Spleen (tissue), 11 donors: ENCODE measurements at regions not wholly inside any gene's neighbourhood (a gene's known extent, or its start where the extent isn't known, plus 50 kb on each side); places are given as distances from the start of the nearest gene placed in this dataset.

Experiments
- DNase-seq: peaks from one replicate; pipeline ENCODE4 v3.0.0-alpha.2; 2020
- H3K27ac ChIP-seq, 8 donors: fragments of 200-600 bp; sonication (generic) in 7 of 8; 1 replicate in 4 of 8; 2 replicates in 4 of 8; pipeline versions ENCODE4 v1.5.0 to v1.8.0; 2016 to 2021; ENCODE audit warnings: inconsistent platforms in 4 of 8, mild to moderate bottlenecking in 4 of 8, moderate library complexity in 1 of 8
- H3K27me3 ChIP-seq, 7 donors: fragments of 200-600 bp; sonication (generic) in 6 of 7; replicated peaks in 1 of 7; 1 replicate in 4 of 7; 2 replicates in 3 of 7; pipeline versions ENCODE4 v1.5.0 to v1.8.0; 2016 to 2021; ENCODE audit warnings: inconsistent platforms in 3 of 7, mild to moderate bottlenecking in 1 of 7
- H3K36me3 ChIP-seq, 6 donors: fragments of 200-600 bp; sonication (generic) in 5 of 6; 1 replicate in 4 of 6; 2 replicates in 2 of 6; pipeline versions ENCODE4 v1.5.0 to v1.8.0; 2016 to 2021; ENCODE audit warnings: inconsistent platforms in 2 of 6
- H3K4me1 ChIP-seq, 6 donors: fragments of 200-600 bp; sonication (generic) in 5 of 6; 1 replicate in 3 of 6; 2 replicates in 3 of 6; pipeline versions ENCODE4 v1.5.0 to v1.8.0; 2016 to 2021; ENCODE audit warnings: inconsistent platforms in 3 of 6
- H3K4me3 ChIP-seq, 8 donors: fragments of 200-600 bp; sonication (generic) in 7 of 8; 1 replicate in 4 of 8; 2 replicates in 4 of 8; pipeline versions ENCODE4 v1.5.0 to v1.8.0; 2016 to 2021; ENCODE audit warnings: inconsistent platforms in 4 of 8, mild to moderate bottlenecking in 4 of 8, moderate library complexity in 2 of 8
- H3K9me3 ChIP-seq, 8 donors: fragments of 200-600 bp; sonication (generic) in 7 of 8; 1 replicate in 4 of 8; 2 replicates in 4 of 8; pipeline versions ENCODE4 v1.5.0 to v1.8.0; 2016 to 2021; ENCODE audit warnings: inconsistent platforms in 4 of 8
- POLR2A ChIP-seq, 3 donors: fragments of 450-650 bp; IDR thresholded peaks; one replicate each; pipeline ENCODE4 v1.5.1; 2017; ENCODE audit warnings: antibody characterized with exemption in 3 of 3, mild to moderate bottlenecking in 1 of 3
- POLR2AphosphoS5 ChIP-seq, 3 donors: sonication (generic); formaldehyde crosslinking; IDR thresholded peaks; one replicate each; pipeline ENCODE4 v1.5.1; 2017; ENCODE audit warnings: antibody characterized with exemption in 3 of 3
- WGBS, 5 donors: extraction: QIAGEN DNeasy Blood & Tissue Kit in 3 of 5; methylation state at CpG; one replicate each; pipeline versions ENCODE4 v1.1.5 to v1.1.7; 2013 to 2018; 5-methylcytosine and 5-hydroxymethylcytosine counted together
- intact Hi-C: fragments of 100-400 bp; cut with DNase I; formaldehyde crosslinking; loops from one replicate; pipeline ENCODE4 v1.15.0; 2023; ENCODE audit warnings: low total_unique reads
- TF ChIP-seq, protein P1 (sequence below), 11 experiments: fragments of 200-600 bp in 7 of 11; fragments of 450-650 bp in 4 of 11; sonication (generic) in 4 of 11; IDR thresholded peaks in 8 of 11; conservative IDR thresholded peaks in 3 of 11; 1 replicate in 7 of 11; 2 replicates in 4 of 11; pipeline versions ENCODE4 v1.4.0 to v1.8.0; 2016 to 2021; ENCODE audit warnings: antibody characterized with exemption in 11 of 11, inconsistent platforms in 4 of 11, mild to moderate bottlenecking in 1 of 11
- donor health status: healthy with polysubstance abuse.
- donor health status: DM: no; HTN: no; CAD: no; lungs with moderate emphysema.
- donor health status: DM: no; HTN: no; CAD: no.
- donor health status: Bipolar disorder and iron deficiency.
- donor health status: healthy.
- donor health status: DM: no; HTN: no; CAD: no.
- donor health status: DM: yes; HTN: yes; CAD: no.

DNA sequence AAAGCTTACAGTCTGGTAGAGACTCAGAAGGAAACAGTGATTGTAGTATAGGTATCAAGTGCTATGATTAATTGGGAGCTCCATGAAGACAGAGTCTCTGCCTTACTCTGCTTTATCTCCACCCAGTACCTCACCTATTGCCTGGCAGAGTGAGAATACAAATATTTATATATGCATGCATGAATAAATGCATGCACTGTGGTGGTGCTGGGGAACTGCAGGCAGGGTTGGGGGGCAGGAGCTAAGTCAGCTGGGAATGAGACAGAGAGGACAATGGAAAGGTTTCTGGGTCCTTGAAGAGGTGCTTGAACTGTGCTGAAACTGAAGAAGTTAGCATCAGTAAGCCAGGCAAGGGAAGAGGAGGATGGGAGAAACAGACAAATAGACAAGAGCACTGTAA, 80.8 kb upstream of the PPP2R2B start:
- no peaks in the 10 kb centered on the region for H3K9me3 ChIP-seq
- H3K36me3 ChIP-seq, result no peaks in the 10 kb centered on the region
- DNase-seq, result no peak
- no peak overlapping the region for H3K27ac ChIP-seq
- no peaks in the 10 kb centered on the region for H3K27me3 ChIP-seq
- no peak for TF ChIP-seq POLR2A (IDR thresholded peaks at IDR 0.05)
- no peak for TF ChIP-seq POLR2AphosphoS5 (IDR thresholded peaks at IDR 0.05)
- TF ChIP-seq, protein P1, sequence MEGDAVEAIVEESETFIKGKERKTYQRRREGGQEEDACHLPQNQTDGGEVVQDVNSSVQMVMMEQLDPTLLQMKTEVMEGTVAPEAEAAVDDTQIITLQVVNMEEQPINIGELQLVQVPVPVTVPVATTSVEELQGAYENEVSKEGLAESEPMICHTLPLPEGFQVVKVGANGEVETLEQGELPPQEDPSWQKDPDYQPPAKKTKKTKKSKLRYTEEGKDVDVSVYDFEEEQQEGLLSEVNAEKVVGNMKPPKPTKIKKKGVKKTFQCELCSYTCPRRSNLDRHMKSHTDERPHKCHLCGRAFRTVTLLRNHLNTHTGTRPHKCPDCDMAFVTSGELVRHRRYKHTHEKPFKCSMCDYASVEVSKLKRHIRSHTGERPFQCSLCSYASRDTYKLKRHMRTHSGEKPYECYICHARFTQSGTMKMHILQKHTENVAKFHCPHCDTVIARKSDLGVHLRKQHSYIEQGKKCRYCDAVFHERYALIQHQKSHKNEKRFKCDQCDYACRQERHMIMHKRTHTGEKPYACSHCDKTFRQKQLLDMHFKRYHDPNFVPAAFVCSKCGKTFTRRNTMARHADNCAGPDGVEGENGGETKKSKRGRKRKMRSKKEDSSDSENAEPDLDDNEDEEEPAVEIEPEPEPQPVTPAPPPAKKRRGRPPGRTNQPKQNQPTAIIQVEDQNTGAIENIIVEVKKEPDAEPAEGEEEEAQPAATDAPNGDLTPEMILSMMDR (IDR thresholded peaks at IDR 0.05 in 8 of 11, conservative IDR thresholded peaks at IDR 0.05 in 3 of 11), result no peak
- no peak overlapping the region for H3K4me3 ChIP-seq
- intact Hi-C loops, result no loop called here
- H3K4me1 ChIP-seq, result no peaks in the 10 kb centered on the region

- no peak for TF ChIP-seq POLR2A (IDR thresholded peaks at IDR 0.05)
- TF ChIP-seq, protein P1 (IDR thresholded peaks at IDR 0.05 in 8 of 11, conservative IDR thresholded peaks at IDR 0.05 in 3 of 11), result no peak
- no peak for TF ChIP-seq POLR2AphosphoS5 (IDR thresholded peaks at IDR 0.05)
- Histone ChIP-seq H3K4me1 (peaks cover 0 to 6% (median 0%) of the 10 kb centered on the region in 6 donors), H3K36me3 (no peaks in the 10 kb centered on the region), H3K4me3 (no peak overlapping the region), H3K27me3 (no peaks in the 10 kb centered on the region), H3K27ac (no peak overlapping the region), H3K9me3 (no peaks in the 10 kb centered on the region)
- WGBS, 5 donors, result 88 to 97% (median 96%) methylated on average over 1 of the region's 1 CpG
- intact Hi-C loops, result loop anchor here (5.0 to 10.0 kb wide), 3 partner anchors 232 to 416 kb away; no protein-coding TSS in a partner anchor
- no peak for DNase-seq
These were observed 84.3 kb upstream of the PPP2R2B start for GRCh38 chr5:146962801-146963355.

- Histone ChIP-seq H3K4me1 (peaks cover 0 to 6% (median 0%) of the 10 kb centered on the region in 6 donors), H3K27me3 (no peaks in the 10 kb centered on the region), H3K9me3 (no peaks in the 10 kb centered on the region), H3K4me3 (no peak overlapping the region), H3K27ac (no peak overlapping the region), H3K36me3 (no peaks in the 10 kb centered on the region)
- intact Hi-C loops, result loop anchor here (10.0 kb wide), 2 partner anchors 229 to 311 kb away; no protein-coding TSS in a partner anchor
- no peak for DNase-seq
- WGBS, 5 donors, result 46 to 53% (median 47%) methylated on average over 15 of the region's 15 CpGs
- TF ChIP-seq POLR2AphosphoS5 (IDR thresholded peaks at IDR 0.05), result no peak
- TF ChIP-seq, protein P1 (IDR thresholded peaks at IDR 0.05 in 8 of 11, conservative IDR thresholded peaks at IDR 0.05 in 3 of 11), result peak; percentile 78 to 93 (median 89)
These were observed 87.5 kb upstream of the PPP2R2B start for GRCh38 chr5:146965761-146966659.

GRCh38 chr5:146967646-146968045, 89.1 kb upstream of the PPP2R2B start:
- Histone ChIP-seq H3K27ac (no peak overlapping the region), H3K4me3 (no peak overlapping the region), H3K36me3 (no peaks in the 10 kb centered on the region), H3K4me1 (peaks cover 0 to 6% (median 0%) of the 10 kb centered on the region in 6 donors), H3K27me3 (no peaks in the 10 kb centered on the region), H3K9me3 (no peaks in the 10 kb centered on the region)
- WGBS, 5 donors, result 55 to 88% (median 80%) methylated on average over 5 of the region's 5 CpGs
- DNase-seq, result no peak
- intact Hi-C loops, result loop anchor here (10.0 kb wide), 2 partner anchors 227 to 313 kb away; no protein-coding TSS in a partner anchor
- TF ChIP-seq, protein P1 (IDR thresholded peaks at IDR 0.05 in 8 of 11, conservative IDR thresholded peaks at IDR 0.05 in 3 of 11), result no peak
- TF ChIP-seq POLR2AphosphoS5 (IDR thresholded peaks at IDR 0.05), result no peak
- TF ChIP-seq POLR2A (IDR thresholded peaks at IDR 0.05), result no peak
